ENCODE measurements at regions not wholly inside any gene's neighbourhood (a gene's known extent, or its start where the extent isn't known, plus 50 kb on each side); places are given as distances from the start of the nearest gene placed in this dataset.
A peak's percentile ranks its signal among the peaks of the same experiment; 100 is the strongest.

- TF ChIP-seq CTCF (IDR thresholded peaks at IDR 0.05; ENCODE audit: borderline replicate concordance, control extremely low read depth, extremely low read depth, insufficient read depth, missing control alignments), result no peak
Measured at GRCh38 chr17:77352441-77352840, 211.7 kb downstream of the SEC14L1 start.

DNA sequence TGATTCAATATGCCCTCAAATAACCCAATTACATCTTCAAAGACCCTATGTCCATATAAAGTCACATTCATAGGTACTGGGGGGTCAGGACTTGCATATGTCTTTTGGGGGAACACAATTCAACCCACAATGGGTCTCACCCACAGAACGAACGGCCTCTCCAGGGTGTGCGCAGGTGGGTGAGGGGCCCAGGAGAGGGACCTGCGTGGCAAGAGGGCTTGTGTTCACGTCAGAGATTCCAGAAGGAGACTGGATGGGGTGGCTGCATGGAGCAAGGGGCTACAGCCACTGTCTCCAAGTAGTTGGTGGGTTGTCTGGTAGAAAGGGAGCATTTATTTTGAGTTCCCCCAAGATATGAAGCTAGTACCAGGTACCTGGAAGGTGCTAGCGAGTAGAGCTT is 212.2 kb downstream of the SEC14L1 start:
- no peak for DNase-seq (ENCODE audit: low spot score)
- no peak for TF ChIP-seq CTCF (IDR thresholded peaks at IDR 0.05; ENCODE audit: borderline replicate concordance, control extremely low read depth, extremely low read depth, insufficient read depth, missing control alignments)
- in situ Hi-C loops (cut with MboI; ENCODE audit: low sequenced_read_pairs, unreplicated experiment), result no loop called here

More at GRCh38 chr17:77352441-77352840, 211.7 kb downstream of the SEC14L1 start:
- no peak for DNase-seq (ENCODE audit: low spot score)
- in situ Hi-C loops (cut with MboI; ENCODE audit: low sequenced_read_pairs, unreplicated experiment), result no loop called here

GRCh38 chr17:77353684-77354419 is 213.1 kb downstream of the SEC14L1 start:
- no peak for TF ChIP-seq CTCF (IDR thresholded peaks at IDR 0.05; ENCODE audit: borderline replicate concordance, control extremely low read depth, extremely low read depth, insufficient read depth, missing control alignments)
- no peak for DNase-seq (ENCODE audit: low spot score)
- in situ Hi-C loops (cut with MboI; ENCODE audit: low sequenced_read_pairs, unreplicated experiment), result no loop called here

DNA sequence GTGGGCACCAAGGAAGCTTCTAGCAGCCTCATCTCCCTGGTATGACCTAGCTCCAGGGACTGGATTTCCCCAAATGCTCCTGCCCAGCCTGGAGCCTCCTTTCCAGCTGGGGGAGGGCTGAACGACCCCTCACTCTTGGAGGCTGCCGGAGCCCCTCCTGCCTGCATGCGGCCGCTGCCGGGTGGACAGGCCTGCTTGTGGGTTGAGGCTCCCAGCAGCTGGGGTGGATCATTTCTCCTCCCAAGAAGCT is 213.6 kb downstream of the SEC14L1 start:
- DNase-seq (ENCODE audit: low spot score), result no peak
- in situ Hi-C loops (cut with MboI; ENCODE audit: low sequenced_read_pairs, unreplicated experiment), result no loop called here
- TF ChIP-seq CTCF (IDR thresholded peaks at IDR 0.05; ENCODE audit: borderline replicate concordance, control extremely low read depth, extremely low read depth, insufficient read depth, missing control alignments), result no peak

DNA sequence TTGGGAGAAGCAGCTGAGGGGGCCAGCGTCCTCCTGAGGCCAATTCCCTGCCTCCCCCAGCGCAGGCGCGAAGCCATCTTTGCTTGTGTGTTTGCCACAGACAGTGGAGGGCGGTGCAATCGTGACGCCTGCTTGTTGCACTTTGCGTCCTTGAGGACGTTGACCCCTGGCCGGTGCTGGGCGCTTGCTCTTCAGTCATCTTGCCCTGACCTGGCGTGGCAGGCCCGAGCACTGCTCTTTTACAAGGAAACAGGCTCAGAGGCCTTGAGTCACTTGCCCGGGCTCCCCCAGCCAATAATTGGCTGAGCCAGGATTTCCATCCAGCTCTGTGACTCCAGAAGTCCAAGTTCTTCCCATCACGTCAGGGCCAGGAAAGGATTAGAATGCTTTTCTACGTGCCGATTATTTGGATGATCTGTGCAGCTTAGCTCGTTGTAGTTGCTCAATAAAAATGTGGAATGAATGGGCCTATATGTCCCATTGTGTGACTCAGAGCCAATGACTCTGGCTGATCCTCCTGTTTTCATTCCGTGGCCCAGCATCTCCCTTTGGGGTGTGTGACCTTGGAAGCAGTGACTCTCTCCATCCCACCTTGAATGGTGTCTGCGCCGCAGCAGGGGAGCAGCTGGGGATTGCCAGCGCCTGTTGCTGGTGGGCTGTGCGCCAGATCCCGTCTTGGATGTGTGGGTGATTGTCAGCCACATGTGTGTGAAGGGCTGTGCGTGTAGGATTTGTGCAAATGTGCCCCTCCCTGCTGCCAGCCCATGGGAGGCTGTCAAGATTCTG is 214.1 kb downstream of the SEC14L1 start:
- TF ChIP-seq CTCF (IDR thresholded peaks at IDR 0.05; ENCODE audit: borderline replicate concordance, control extremely low read depth, extremely low read depth, insufficient read depth, missing control alignments), result no peak
- DNase-seq (ENCODE audit: low spot score), result peak; percentile 33
- in situ Hi-C loops (cut with MboI; ENCODE audit: low sequenced_read_pairs, unreplicated experiment), result no loop called here

- no peak for TF ChIP-seq CTCF (IDR thresholded peaks at IDR 0.05; ENCODE audit: borderline replicate concordance, control extremely low read depth, extremely low read depth, insufficient read depth, missing control alignments)
- in situ Hi-C loops (cut with MboI; ENCODE audit: low sequenced_read_pairs, unreplicated experiment), result no loop called here
- peak; percentile 54 for DNase-seq (ENCODE audit: low spot score)
Measured at GRCh38 chr17:77356109-77356689, 215.4 kb downstream of the SEC14L1 start.
